Lower leg skin (tissue), 3 donors: ENCODE measurements at regions not wholly inside any gene's neighbourhood (a gene's known extent, or its start where the extent isn't known, plus 50 kb on each side); places are given as distances from the start of the nearest gene placed in this dataset.

Experiments used
- CTCF ChIP-seq, 3 donors: fragments of 450-650 bp; IDR thresholded peaks; one replicate each; pipeline ENCODE4 v1.5.1; 2016; ENCODE audit warnings: antibody characterized with exemption in 3 of 3, mild to moderate bottlenecking in 3 of 3, moderate library complexity in 2 of 3
- POLR2A ChIP-seq, 2 donors: fragments of 450-650 bp; IDR thresholded peaks; one replicate each; pipeline ENCODE4 v1.6.1; 2016 to 2017; ENCODE audit warnings: antibody characterized with exemption in 2 of 2, mild to moderate bottlenecking in 1 of 2, moderate library complexity in 1 of 2

GRCh38 chr3:82509951-82510603, 748.6 kb upstream of the GBE1 start:
- TF ChIP-seq POLR2A (IDR thresholded peaks at IDR 0.05) (no peak), CTCF (IDR thresholded peaks at IDR 0.05) (no peak)
